ENCODE measurements at regions not wholly inside any gene's neighbourhood (a gene's known extent, or its start where the extent isn't known, plus 50 kb on each side); places are given as distances from the start of the nearest gene placed in this dataset.

DNA sequence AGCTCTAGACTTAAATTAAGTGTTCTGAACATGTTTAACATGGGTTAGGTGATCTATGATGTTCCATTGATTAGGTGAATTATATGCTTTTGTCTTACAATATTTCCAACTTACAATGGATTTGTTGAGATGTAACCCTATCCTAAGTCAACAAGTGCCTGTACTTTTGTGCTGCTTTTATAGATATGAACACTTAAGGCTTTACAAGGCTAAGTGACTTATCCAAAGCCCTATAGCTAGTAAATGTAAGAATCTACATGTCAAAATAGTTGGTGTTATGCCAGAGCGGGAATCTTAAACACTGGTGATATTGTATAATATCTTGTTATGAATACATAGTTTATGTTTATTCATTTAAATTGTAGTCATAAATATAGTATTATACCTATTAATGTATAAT lies 1629.1 kb upstream of the IGFBP7 start:
- DNase-seq (ENCODE audit: low read depth), result no peak
- H3K27me3 ChIP-seq (ENCODE audit: control insufficient read depth, insufficient read depth, low read length), result no peaks in the 10 kb centered on the region
- TF ChIP-seq, protein P1, sequence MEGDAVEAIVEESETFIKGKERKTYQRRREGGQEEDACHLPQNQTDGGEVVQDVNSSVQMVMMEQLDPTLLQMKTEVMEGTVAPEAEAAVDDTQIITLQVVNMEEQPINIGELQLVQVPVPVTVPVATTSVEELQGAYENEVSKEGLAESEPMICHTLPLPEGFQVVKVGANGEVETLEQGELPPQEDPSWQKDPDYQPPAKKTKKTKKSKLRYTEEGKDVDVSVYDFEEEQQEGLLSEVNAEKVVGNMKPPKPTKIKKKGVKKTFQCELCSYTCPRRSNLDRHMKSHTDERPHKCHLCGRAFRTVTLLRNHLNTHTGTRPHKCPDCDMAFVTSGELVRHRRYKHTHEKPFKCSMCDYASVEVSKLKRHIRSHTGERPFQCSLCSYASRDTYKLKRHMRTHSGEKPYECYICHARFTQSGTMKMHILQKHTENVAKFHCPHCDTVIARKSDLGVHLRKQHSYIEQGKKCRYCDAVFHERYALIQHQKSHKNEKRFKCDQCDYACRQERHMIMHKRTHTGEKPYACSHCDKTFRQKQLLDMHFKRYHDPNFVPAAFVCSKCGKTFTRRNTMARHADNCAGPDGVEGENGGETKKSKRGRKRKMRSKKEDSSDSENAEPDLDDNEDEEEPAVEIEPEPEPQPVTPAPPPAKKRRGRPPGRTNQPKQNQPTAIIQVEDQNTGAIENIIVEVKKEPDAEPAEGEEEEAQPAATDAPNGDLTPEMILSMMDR (IDR thresholded peaks at IDR 0.05; ENCODE audit: insufficient read depth, low read length, severe bottlenecking), result no peak
- H3K4me3 ChIP-seq (ENCODE audit: low read depth, low read length), result no peak overlapping the region
- no peaks in the 10 kb centered on the region for H3K36me3 ChIP-seq (ENCODE audit: control insufficient read depth, insufficient read depth, low read length)
- FAIRE-seq, result no peak

DNA sequence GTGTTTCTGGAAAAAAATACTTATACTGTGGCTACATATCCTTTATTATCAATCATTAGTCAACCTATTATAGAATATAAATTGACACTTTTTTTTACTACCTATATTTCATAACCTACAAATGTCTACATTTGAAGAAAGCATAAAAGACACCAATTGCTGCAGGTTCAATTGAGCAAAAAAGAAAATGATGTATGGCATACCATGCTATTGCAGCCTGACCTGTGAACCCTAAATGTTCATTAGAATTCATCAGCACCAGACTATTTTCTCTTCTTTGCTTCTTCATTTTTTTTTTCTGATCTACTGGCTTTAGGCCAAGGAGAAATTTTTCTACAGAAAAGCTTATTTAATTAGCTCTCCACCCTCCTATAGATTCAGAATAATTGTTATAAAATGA lies 1628.2 kb upstream of the IGFBP7 start:
- FAIRE-seq (no peak), DNase-seq (ENCODE audit: low read depth) (no peak)
- TF ChIP-seq, protein P1 (IDR thresholded peaks at IDR 0.05; ENCODE audit: insufficient read depth, low read length, severe bottlenecking), result no peak
- H3K36me3 ChIP-seq (ENCODE audit: control insufficient read depth, insufficient read depth, low read length), result no peaks in the 10 kb centered on the region
- H3K4me3 ChIP-seq (ENCODE audit: low read depth, low read length), result no peak overlapping the region
- H3K27me3 ChIP-seq (ENCODE audit: control insufficient read depth, insufficient read depth, low read length), result no peaks in the 10 kb centered on the region

DNA sequence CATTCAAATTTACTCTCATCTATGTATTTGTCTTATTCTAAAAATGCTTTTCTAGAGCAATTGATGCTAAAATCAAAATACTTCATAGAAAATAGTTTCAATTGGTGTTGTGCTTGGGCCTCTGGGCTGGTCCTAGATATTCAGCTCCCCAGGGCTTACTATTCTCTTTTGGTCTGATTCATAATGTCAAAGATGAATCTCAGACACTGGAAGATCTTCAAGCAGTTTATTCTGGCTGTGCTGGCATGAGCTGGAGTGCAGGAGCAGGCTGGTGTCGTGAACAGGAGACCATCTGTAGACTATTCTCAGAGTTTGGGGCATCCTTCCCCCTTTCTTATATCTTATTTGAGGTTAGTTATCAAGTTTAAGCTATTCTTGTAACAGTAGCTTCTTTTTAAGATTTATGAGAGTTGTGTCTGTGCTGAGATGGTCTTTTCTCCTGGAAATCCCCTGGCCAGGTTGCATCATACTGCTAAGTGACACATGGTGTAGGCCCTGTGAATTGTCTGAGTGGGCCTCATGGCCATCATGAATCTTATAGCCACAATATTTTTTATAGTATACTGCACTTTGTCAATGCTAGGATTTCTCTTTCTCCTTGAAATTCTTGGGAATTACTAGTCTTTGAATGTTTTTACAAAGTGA lies 1624.0 kb upstream of the IGFBP7 start:
- FAIRE-seq (no peak), DNase-seq (ENCODE audit: low read depth) (no peak)
- Histone ChIP-seq H3K36me3 (ENCODE audit: control insufficient read depth, insufficient read depth, low read length) (no peaks in the 10 kb centered on the region), H3K4me3 (ENCODE audit: low read depth, low read length) (no peak overlapping the region), H3K27me3 (ENCODE audit: control insufficient read depth, insufficient read depth, low read length) (no peaks in the 10 kb centered on the region)
- TF ChIP-seq, protein P1 (IDR thresholded peaks at IDR 0.05; ENCODE audit: insufficient read depth, low read length, severe bottlenecking), result no peak

DNA sequence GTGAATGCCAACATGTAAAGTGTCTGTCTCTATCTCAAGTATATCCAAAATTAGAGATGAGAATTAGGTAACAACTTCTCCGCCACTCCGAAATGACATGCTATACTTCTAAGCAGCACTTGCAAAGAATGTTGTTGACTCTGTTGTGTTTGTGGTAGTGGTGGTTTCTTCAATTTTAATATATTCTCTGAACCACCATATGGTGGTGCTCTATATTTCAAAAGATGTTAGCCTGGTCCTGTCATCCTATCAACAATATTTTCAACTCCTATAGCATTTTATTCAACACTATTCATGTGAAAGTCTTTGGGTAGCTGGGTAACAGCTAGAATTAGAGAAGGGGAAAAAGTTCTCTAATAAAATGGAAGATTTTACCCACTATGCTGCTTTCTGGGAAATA lies 1622.8 kb upstream of the IGFBP7 start:
- FAIRE-seq (no peak), DNase-seq (ENCODE audit: low read depth) (no peak)
- no peak overlapping the region for H3K4me3 ChIP-seq (ENCODE audit: low read depth, low read length)
- no peaks in the 10 kb centered on the region for H3K27me3 ChIP-seq (ENCODE audit: control insufficient read depth, insufficient read depth, low read length)
- TF ChIP-seq, protein P1 (IDR thresholded peaks at IDR 0.05; ENCODE audit: insufficient read depth, low read length, severe bottlenecking), result no peak
- no peaks in the 10 kb centered on the region for H3K36me3 ChIP-seq (ENCODE audit: control insufficient read depth, insufficient read depth, low read length)

DNA sequence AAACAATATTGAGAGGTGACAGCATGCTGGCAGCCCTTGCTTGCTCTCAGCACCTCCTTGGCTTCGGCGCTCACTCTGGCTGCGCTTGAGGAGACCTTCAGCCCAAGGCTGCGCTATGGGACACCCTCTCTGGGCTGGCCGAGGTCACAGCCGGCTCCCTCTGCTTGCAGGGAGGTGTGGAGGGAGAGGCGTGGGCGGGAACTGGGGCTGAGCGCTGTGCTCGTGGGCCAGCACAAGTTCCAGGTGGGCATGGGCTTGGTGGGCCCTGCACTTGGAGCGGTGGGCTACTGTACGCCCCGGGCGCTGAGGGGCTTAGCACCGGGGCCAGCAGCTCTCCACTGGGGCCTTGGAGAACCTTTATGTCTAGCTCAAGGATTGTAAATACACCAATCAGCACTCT lies 1613.8 kb upstream of the IGFBP7 start:
- TF ChIP-seq, protein P1 (IDR thresholded peaks at IDR 0.05; ENCODE audit: insufficient read depth, low read length, severe bottlenecking), result no peak
- FAIRE-seq, result no peak
- no peak overlapping the region for H3K4me3 ChIP-seq (ENCODE audit: low read depth, low read length)

DNA sequence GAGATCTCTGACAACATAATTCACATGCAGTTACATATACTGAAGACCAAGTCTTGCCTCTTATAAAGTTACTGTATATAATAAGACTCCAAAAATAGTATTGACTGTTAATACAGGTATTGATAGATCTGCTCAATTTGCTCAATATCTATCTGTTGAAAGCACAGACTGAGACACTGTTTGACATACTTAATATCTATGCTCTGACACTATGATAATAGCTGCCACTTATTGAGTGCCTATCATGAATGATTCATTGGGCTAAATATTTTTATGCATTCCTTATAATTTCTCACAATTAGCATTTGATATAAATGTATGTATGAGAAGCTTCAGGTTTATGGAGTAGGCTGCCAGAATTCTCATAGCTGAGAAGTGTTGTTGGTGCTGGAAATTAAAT lies 1600.9 kb upstream of the IGFBP7 start:
- H3K27me3 ChIP-seq (ENCODE audit: control insufficient read depth, insufficient read depth, low read length), result no peaks in the 10 kb centered on the region
- no peak overlapping the region for H3K4me3 ChIP-seq (ENCODE audit: low read depth, low read length)
- no peak for DNase-seq (ENCODE audit: low read depth)
- no peak for FAIRE-seq
- TF ChIP-seq, protein P1 (IDR thresholded peaks at IDR 0.05; ENCODE audit: insufficient read depth, low read length, severe bottlenecking), result no peak
- no peaks in the 10 kb centered on the region for H3K36me3 ChIP-seq (ENCODE audit: control insufficient read depth, insufficient read depth, low read length)

More for the DNA sequence above, 1613.8 kb upstream of the IGFBP7 start:
- no peaks in the 10 kb centered on the region for H3K36me3 ChIP-seq (ENCODE audit: control insufficient read depth, insufficient read depth, low read length)
- no peak for DNase-seq (ENCODE audit: low read depth)
- no peaks in the 10 kb centered on the region for H3K27me3 ChIP-seq (ENCODE audit: control insufficient read depth, insufficient read depth, low read length)
